ENCODE measurements at regions not wholly inside any gene's neighbourhood (a gene's known extent, or its start where the extent isn't known, plus 50 kb on each side); places are given as distances from the start of the nearest gene placed in this dataset.

- no peak overlapping the region for H3K27ac ChIP-seq (replicated peaks; ENCODE audit: low read length)
- H3K23ac ChIP-seq (ENCODE audit: low read depth, low read length, poor library complexity) = no peak overlapping the region
- H2BK120ac ChIP-seq (ENCODE audit: low read depth, low read length) = no peak overlapping the region
- H3K4me1 ChIP-seq (ENCODE audit: control insufficient read depth in 2 of 2, insufficient read depth in 1 of 2, low read depth in 1 of 2, low read length in 2 of 2) = peaks cover 0 to 10% of the 10 kb centered on the region in 2 donors
- no peak overlapping the region for H4K8ac ChIP-seq (ENCODE audit: low read depth, low read length)
- H3K14ac ChIP-seq (ENCODE audit: low read length) = no peak overlapping the region
- H3K4me2 ChIP-seq (ENCODE audit: insufficient read depth, low read length, poor library complexity, severe bottlenecking) = no peak overlapping the region
- no peaks in the 10 kb centered on the region for H3K79me1 ChIP-seq (ENCODE audit: low read depth, low read length)
- H2AFZ ChIP-seq (ENCODE audit: low read length) = peak overlapping the region; percentile 6
- no peak overlapping the region for H3K18ac ChIP-seq (ENCODE audit: low read length)
- H3K4ac ChIP-seq (ENCODE audit: low read length) = no peak overlapping the region
- H3K4me3 ChIP-seq (ENCODE audit: low read length in 2 of 2) = no peak overlapping the region
- H3K9me3 ChIP-seq (replicated peaks in 1 of 2; ENCODE audit: control insufficient read depth in 2 of 2, insufficient read depth in 1 of 2, low read depth in 1 of 2, low read length in 2 of 2) = no peaks in the 10 kb centered on the region
- no peak overlapping the region for H4K91ac ChIP-seq (ENCODE audit: low read depth, low read length, poor library complexity)
- DNase-seq (ENCODE audit: low spot score) = peak; percentile 3
- no peak overlapping the region for H2BK15ac ChIP-seq (ENCODE audit: low read length)
- no peaks in the 10 kb centered on the region for H3K36me3 ChIP-seq (replicated peaks in 1 of 2; ENCODE audit: control insufficient read depth in 2 of 2, insufficient read depth in 2 of 2, low read length in 2 of 2)
- no CpG with 5 or more reads among the region's 1 CpG for WGBS, 2 donors (ENCODE audit: extremely low coverage in 2 of 2, insufficient read length in 2 of 2, insufficient replicate concordance in 1 of 2)
- H2BK5ac ChIP-seq (ENCODE audit: low read length) = no peak overlapping the region
- no peak overlapping the region for H2BK12ac ChIP-seq (ENCODE audit: low read length)
- no peak overlapping the region for H3K9ac ChIP-seq (ENCODE audit: low read depth, low read length, poor library complexity)
- peaks cover 0 to 2% (median 0%) of the 10 kb centered on the region in 3 experiments for H3K27me3 ChIP-seq (ENCODE audit: control insufficient read depth in 3 of 3, insufficient read depth in 3 of 3, low read depth in 1 of 3, low read length in 3 of 3)
- no peak overlapping the region for H2AK5ac ChIP-seq (ENCODE audit: low read depth, low read length)
These were observed 69.5 kb upstream of the CMC1 start for GRCh38 chr3:28171962-28172361.

GRCh38 chr3:28172748-28173147 is 68.7 kb upstream of the CMC1 start:
- no peaks in the 10 kb centered on the region for H3K36me3 ChIP-seq (replicated peaks in 1 of 2; ENCODE audit: control insufficient read depth in 2 of 2, insufficient read depth in 2 of 2, low read length in 2 of 2)
- no peak overlapping the region for H3K9ac ChIP-seq (ENCODE audit: low read depth, low read length, poor library complexity)
- H3K27me3 ChIP-seq (ENCODE audit: control insufficient read depth in 3 of 3, insufficient read depth in 3 of 3, low read depth in 1 of 3, low read length in 3 of 3) = no peaks in the 10 kb centered on the region
- no peak overlapping the region for H2BK15ac ChIP-seq (ENCODE audit: low read length)
- no peak overlapping the region for H3K14ac ChIP-seq (ENCODE audit: low read length)
- no peak overlapping the region for H3K18ac ChIP-seq (ENCODE audit: low read length)
- H3K4me3 ChIP-seq (ENCODE audit: low read length in 2 of 2) = no peak overlapping the region
- H3K4me2 ChIP-seq (ENCODE audit: insufficient read depth, low read length, poor library complexity, severe bottlenecking) = no peak overlapping the region
- H3K4me1 ChIP-seq (ENCODE audit: control insufficient read depth in 2 of 2, insufficient read depth in 1 of 2, low read depth in 1 of 2, low read length in 2 of 2) = peaks cover 0 to 10% of the 10 kb centered on the region in 2 donors
- H2AFZ ChIP-seq (ENCODE audit: low read length) = no peak overlapping the region
- no peak overlapping the region for H2BK12ac ChIP-seq (ENCODE audit: low read length)
- H3K4ac ChIP-seq (ENCODE audit: low read length) = no peak overlapping the region
- no peak overlapping the region for H2AK5ac ChIP-seq (ENCODE audit: low read depth, low read length)
- H3K79me1 ChIP-seq (ENCODE audit: low read depth, low read length) = no peaks in the 10 kb centered on the region
- DNase-seq (ENCODE audit: low spot score) = no peak
- no peaks in the 10 kb centered on the region for H3K9me3 ChIP-seq (replicated peaks in 1 of 2; ENCODE audit: control insufficient read depth in 2 of 2, insufficient read depth in 1 of 2, low read depth in 1 of 2, low read length in 2 of 2)
- H4K91ac ChIP-seq (ENCODE audit: low read depth, low read length, poor library complexity) = no peak overlapping the region
- no peak overlapping the region for H3K23ac ChIP-seq (ENCODE audit: low read depth, low read length, poor library complexity)
- no peak overlapping the region for H2BK5ac ChIP-seq (ENCODE audit: low read length)
- no peak overlapping the region for H2BK120ac ChIP-seq (ENCODE audit: low read depth, low read length)
- H3K27ac ChIP-seq (replicated peaks; ENCODE audit: low read length) = no peak overlapping the region
- H4K8ac ChIP-seq (ENCODE audit: low read depth, low read length) = no peak overlapping the region

- no peak overlapping the region for H3K23ac ChIP-seq (ENCODE audit: low read depth, low read length, poor library complexity)
- H2AFZ ChIP-seq (ENCODE audit: low read length) = no peak overlapping the region
- no peaks in the 10 kb centered on the region for H3K36me3 ChIP-seq (replicated peaks in 1 of 2; ENCODE audit: control insufficient read depth in 2 of 2, insufficient read depth in 2 of 2, low read length in 2 of 2)
- no peak overlapping the region for H4K91ac ChIP-seq (ENCODE audit: low read depth, low read length, poor library complexity)
- H2BK15ac ChIP-seq (ENCODE audit: low read length) = no peak overlapping the region
- no peak overlapping the region for H3K4ac ChIP-seq (ENCODE audit: low read length)
- no CpG with 5 or more reads among the region's 3 CpGs for WGBS, 2 donors (ENCODE audit: extremely low coverage in 2 of 2, insufficient read length in 2 of 2, insufficient replicate concordance in 1 of 2)
- no peak overlapping the region for H3K27ac ChIP-seq (replicated peaks; ENCODE audit: low read length)
- H3K18ac ChIP-seq (ENCODE audit: low read length) = no peak overlapping the region
- no peak overlapping the region for H2BK120ac ChIP-seq (ENCODE audit: low read depth, low read length)
- H3K14ac ChIP-seq (ENCODE audit: low read length) = no peak overlapping the region
- H3K79me1 ChIP-seq (ENCODE audit: low read depth, low read length) = no peaks in the 10 kb centered on the region
- no peak overlapping the region for H2AK5ac ChIP-seq (ENCODE audit: low read depth, low read length)
- no peak overlapping the region for H2BK5ac ChIP-seq (ENCODE audit: low read length)
- H3K4me1 ChIP-seq (ENCODE audit: control insufficient read depth in 2 of 2, insufficient read depth in 1 of 2, low read depth in 1 of 2, low read length in 2 of 2) = peaks cover 0 to 10% of the 10 kb centered on the region in 2 donors
- no peaks in the 10 kb centered on the region for H3K9me3 ChIP-seq (replicated peaks in 1 of 2; ENCODE audit: control insufficient read depth in 2 of 2, insufficient read depth in 1 of 2, low read depth in 1 of 2, low read length in 2 of 2)
- H3K9ac ChIP-seq (ENCODE audit: low read depth, low read length, poor library complexity) = no peak overlapping the region
- H4K8ac ChIP-seq (ENCODE audit: low read depth, low read length) = no peak overlapping the region
- H2BK12ac ChIP-seq (ENCODE audit: low read length) = no peak overlapping the region
- H3K4me3 ChIP-seq (ENCODE audit: low read length in 2 of 2) = no peak overlapping the region
- DNase-seq (ENCODE audit: low spot score) = no peak
- no peak overlapping the region for H3K4me2 ChIP-seq (ENCODE audit: insufficient read depth, low read length, poor library complexity, severe bottlenecking)
- H3K27me3 ChIP-seq (ENCODE audit: control insufficient read depth in 3 of 3, insufficient read depth in 3 of 3, low read depth in 1 of 3, low read length in 3 of 3) = no peaks in the 10 kb centered on the region
These were observed 67.6 kb upstream of the CMC1 start for GRCh38 chr3:28173836-28174235.

- H3K23ac ChIP-seq (ENCODE audit: low read depth, low read length, poor library complexity) = no peak overlapping the region
- H2AK5ac ChIP-seq (ENCODE audit: low read depth, low read length) = no peak overlapping the region
- no peaks in the 10 kb centered on the region for H3K9me3 ChIP-seq (replicated peaks in 1 of 2; ENCODE audit: control insufficient read depth in 2 of 2, insufficient read depth in 1 of 2, low read depth in 1 of 2, low read length in 2 of 2)
- H4K8ac ChIP-seq (ENCODE audit: low read depth, low read length) = no peak overlapping the region
- no peaks in the 10 kb centered on the region for H3K36me3 ChIP-seq (replicated peaks in 1 of 2; ENCODE audit: control insufficient read depth in 2 of 2, insufficient read depth in 2 of 2, low read length in 2 of 2)
- no peak overlapping the region for H2BK5ac ChIP-seq (ENCODE audit: low read length)
- H2AFZ ChIP-seq (ENCODE audit: low read length) = no peak overlapping the region
- no peak overlapping the region for H2BK120ac ChIP-seq (ENCODE audit: low read depth, low read length)
- H3K9ac ChIP-seq (ENCODE audit: low read depth, low read length, poor library complexity) = no peak overlapping the region
- no peaks in the 10 kb centered on the region for H3K27me3 ChIP-seq (ENCODE audit: control insufficient read depth in 3 of 3, insufficient read depth in 3 of 3, low read depth in 1 of 3, low read length in 3 of 3)
- no peak overlapping the region for H3K4me2 ChIP-seq (ENCODE audit: insufficient read depth, low read length, poor library complexity, severe bottlenecking)
- H3K4me3 ChIP-seq (ENCODE audit: low read length in 2 of 2) = no peak overlapping the region
- H3K4me1 ChIP-seq (ENCODE audit: control insufficient read depth in 2 of 2, insufficient read depth in 1 of 2, low read depth in 1 of 2, low read length in 2 of 2) = no peaks in the 10 kb centered on the region
- no peak overlapping the region for H3K18ac ChIP-seq (ENCODE audit: low read length)
- H2BK12ac ChIP-seq (ENCODE audit: low read length) = no peak overlapping the region
- H3K4ac ChIP-seq (ENCODE audit: low read length) = no peak overlapping the region
- H3K27ac ChIP-seq (replicated peaks; ENCODE audit: low read length) = no peak overlapping the region
- H2BK15ac ChIP-seq (ENCODE audit: low read length) = no peak overlapping the region
- H4K91ac ChIP-seq (ENCODE audit: low read depth, low read length, poor library complexity) = no peak overlapping the region
- H3K79me1 ChIP-seq (ENCODE audit: low read depth, low read length) = no peaks in the 10 kb centered on the region
- H3K14ac ChIP-seq (ENCODE audit: low read length) = no peak overlapping the region
- no peak for DNase-seq (ENCODE audit: low spot score)
These were observed 54.7 kb upstream of the CMC1 start for GRCh38 chr3:28186748-28187147.
